ENCODE measurements at regions not wholly inside any gene's neighbourhood (a gene's known extent, or its start where the extent isn't known, plus 50 kb on each side); places are given as distances from the start of the nearest gene placed in this dataset.
A peak's percentile ranks its signal among the peaks of the same experiment; 100 is the strongest.

DNA sequence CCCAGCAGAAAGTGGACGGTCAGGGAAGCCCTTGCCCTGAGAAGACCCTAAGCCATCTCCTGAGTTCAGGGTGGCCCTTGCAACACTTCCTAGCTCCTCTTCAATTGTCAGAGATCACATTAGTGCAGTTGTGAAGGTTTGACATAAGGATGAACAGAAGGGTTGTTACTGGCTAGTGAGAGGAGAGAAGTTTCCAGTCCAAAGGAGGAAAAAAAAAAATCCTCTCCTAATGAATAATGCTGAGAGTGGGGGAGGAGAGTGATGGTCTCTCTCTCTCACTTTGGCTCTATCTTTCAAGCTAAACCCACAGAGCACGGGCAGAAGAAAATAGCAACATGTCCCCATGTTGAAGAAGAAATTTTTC, 819.9 kb downstream of the BCL11A start:
- H3K9me3 Mint-ChIP-seq: no peaks in the 10 kb centered on the region
- no peaks in the 10 kb centered on the region for H3K4me1 Mint-ChIP-seq
- H3K4me3 Mint-ChIP-seq: no peak overlapping the region

DNA sequence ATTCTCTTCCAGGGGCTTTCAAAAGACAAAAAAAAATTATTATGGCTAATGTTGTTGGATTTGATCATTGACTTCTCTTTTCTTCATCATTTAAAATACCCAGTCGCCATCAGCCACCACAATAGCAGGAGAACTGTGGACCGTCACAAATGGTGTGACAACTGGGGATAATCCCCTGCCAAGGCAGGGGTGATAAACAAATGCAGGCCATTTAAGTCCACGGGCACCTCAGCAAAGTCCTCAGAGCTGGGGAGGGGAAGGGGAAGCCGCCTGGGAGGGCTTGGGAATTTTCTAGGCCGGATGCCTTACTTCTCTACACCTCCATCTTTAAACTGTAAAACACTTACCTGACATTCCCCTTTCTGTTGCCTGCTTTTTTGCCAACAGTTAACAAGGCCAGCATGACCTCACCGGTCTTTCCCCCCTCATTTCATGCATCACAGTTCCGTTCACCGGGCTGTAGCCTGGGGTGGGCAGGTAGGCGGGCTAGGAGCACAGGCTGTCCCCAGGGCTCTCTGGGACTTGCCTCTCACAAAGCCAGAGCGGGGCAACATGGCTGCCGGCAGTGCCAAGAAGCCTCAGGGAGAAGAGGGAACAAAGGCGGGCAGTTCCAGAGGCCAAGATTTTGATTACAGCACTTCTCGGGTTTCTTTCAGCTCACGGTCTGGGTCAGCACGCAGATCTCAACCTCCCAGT, 820.4 kb downstream of the BCL11A start:
- no peaks in the 10 kb centered on the region for H3K27me3 Mint-ChIP-seq
- H3K27ac Mint-ChIP-seq: no peak overlapping the region
- H3K4me3 Mint-ChIP-seq: no peak overlapping the region
- DNase-seq (no peak), ATAC-seq (no peak)
- H3K9me3 Mint-ChIP-seq: no peaks in the 10 kb centered on the region
- no peaks in the 10 kb centered on the region for H3K36me3 Mint-ChIP-seq (ENCODE audit: low read depth)
- no peaks in the 10 kb centered on the region for H3K4me1 Mint-ChIP-seq

More for the DNA sequence above, 819.9 kb downstream of the BCL11A start:
- DNase-seq (no peak), ATAC-seq (no peak)
- no peak overlapping the region for H3K27ac Mint-ChIP-seq
- no peaks in the 10 kb centered on the region for H3K36me3 Mint-ChIP-seq (ENCODE audit: low read depth)
- H3K27me3 Mint-ChIP-seq: no peaks in the 10 kb centered on the region

DNA sequence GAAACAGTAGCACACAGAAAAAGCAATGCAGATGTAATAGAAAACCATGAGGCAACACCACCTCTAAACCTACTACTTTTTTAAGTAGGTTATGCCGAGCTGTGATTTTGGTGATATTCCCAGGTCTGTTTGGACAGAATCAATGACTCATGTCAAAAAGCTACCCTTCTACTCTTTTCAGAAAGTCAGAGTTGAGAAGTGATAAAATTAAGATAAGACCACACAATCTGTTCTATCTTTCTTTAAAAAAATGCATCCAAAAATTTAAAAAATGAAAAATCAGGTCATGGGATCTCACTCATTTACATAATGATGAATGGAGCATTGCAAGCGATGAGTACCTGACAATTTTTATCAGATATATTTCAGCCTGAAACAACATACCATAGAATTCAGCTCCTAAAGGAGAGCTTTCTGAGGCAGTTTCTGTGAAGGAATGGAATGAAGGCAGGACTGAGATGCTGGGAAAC, 826.3 kb downstream of the BCL11A start:
- no peaks in the 10 kb centered on the region for H3K9me3 Mint-ChIP-seq
- no peak overlapping the region for H3K27ac Mint-ChIP-seq
- H3K4me3 Mint-ChIP-seq: no peak overlapping the region
- ATAC-seq (no peak), DNase-seq (no peak)
- H3K4me1 Mint-ChIP-seq: no peaks in the 10 kb centered on the region
- H3K36me3 Mint-ChIP-seq (ENCODE audit: low read depth): no peaks in the 10 kb centered on the region
- no peaks in the 10 kb centered on the region for H3K27me3 Mint-ChIP-seq

DNA sequence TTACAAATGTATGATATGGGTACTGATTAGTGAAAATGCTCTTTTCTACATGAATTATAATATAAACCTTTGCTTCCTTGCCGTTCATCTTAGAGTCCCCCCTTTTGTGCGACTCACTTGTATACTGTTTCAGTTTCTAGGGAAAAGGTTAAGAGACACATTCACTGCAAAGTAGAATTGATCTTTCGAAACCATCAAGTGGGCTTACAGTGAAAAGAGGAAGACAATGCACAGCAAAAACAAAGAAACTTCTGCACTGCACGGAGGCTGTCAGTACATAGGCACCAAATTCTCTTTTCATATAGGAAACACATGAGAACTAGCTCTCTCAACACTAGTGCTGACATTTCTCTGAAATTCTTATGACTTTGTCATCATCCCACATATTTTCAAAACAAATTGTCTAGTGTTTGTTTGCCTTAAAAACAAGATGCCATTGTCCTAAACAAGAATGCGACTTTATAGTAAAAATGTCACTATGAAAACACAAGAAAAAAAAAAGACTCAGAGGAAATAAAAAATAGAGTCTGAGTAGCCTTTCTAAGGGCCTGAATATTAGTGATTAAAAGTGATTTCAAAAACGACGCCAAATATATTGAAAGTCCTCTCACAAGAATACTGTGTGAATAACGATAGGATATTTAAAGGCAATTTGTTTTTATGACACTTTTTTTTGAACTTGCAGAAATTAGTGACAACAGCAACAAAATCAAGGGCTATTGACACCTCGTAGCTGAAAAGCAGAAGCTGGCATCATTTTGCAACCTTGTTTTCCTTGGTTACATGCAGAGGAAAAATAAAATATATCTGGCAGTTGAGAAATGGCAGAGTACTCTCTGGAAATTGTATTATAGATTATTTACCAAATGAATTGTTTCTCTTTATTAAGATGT, 827.0 kb downstream of the BCL11A start:
- H3K4me3 Mint-ChIP-seq: peak overlapping the region; percentile 7

DNA sequence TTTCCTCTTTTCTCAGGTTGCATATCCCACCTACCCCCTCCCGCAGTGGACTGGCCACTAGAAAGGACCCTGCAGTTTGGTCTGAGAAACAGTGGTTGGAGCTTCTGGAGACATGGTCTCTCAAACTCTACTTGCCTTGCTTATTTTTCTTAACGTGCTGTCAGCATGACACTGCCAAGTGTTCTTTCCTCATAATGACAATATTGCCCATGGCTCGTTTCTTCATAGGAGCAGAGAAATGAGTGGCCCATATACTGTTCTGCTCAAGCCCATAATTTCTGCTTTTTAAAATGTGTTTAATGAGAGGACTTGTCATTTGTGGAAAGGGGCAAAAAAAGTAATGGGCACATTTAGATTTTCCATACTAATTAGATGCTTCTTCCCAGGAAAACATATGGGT, 828.7 kb downstream of the BCL11A start:
- no peaks in the 10 kb centered on the region for H3K27me3 Mint-ChIP-seq
- H3K4me1 Mint-ChIP-seq: no peaks in the 10 kb centered on the region
- no peak for ATAC-seq
- no peaks in the 10 kb centered on the region for H3K36me3 Mint-ChIP-seq (ENCODE audit: low read depth)
- no peak for DNase-seq
- H3K27ac Mint-ChIP-seq: no peak overlapping the region
- no peak overlapping the region for H3K4me3 Mint-ChIP-seq
- no peaks in the 10 kb centered on the region for H3K9me3 Mint-ChIP-seq

More for the DNA sequence above, 827.0 kb downstream of the BCL11A start:
- Mint-ChIP-seq H3K27me3 (no peaks in the 10 kb centered on the region), H3K36me3 (ENCODE audit: low read depth) (no peaks in the 10 kb centered on the region), H3K4me1 (no peaks in the 10 kb centered on the region), H3K27ac (no peak overlapping the region), H3K9me3 (no peaks in the 10 kb centered on the region)
- no peak for DNase-seq
- ATAC-seq: no peak

DNA sequence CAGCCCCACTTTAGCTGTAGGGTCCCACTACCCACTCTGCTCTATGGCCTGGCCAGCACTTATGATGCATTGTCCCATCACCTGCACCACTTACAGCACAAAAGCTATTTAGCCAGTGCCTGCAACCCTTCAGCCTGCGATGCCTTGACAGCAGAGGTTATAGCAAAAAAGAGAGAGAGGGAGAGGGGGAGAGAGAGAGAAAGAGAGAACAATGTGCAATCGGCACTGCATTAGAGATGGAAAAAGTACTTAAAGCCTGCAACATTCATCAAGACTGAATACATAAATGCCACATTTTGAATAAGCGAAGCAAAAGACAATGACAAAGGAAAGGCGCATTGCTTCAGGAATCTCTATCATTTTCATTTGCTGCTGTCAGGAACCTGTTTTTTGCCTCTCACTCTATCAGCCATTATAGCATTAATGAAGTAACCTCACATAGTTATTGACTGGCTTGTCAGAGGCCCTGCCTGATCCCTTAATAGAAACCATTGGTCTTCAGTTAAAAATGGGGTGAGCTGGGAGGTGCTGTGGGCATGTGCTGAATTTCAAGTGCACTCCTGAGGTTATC, 833.1 kb downstream of the BCL11A start:
- no peaks in the 10 kb centered on the region for H3K36me3 Mint-ChIP-seq (ENCODE audit: low read depth)
- ATAC-seq: no peak
- no peak overlapping the region for H3K27ac Mint-ChIP-seq
- H3K9me3 Mint-ChIP-seq: no peaks in the 10 kb centered on the region
- H3K4me3 Mint-ChIP-seq: no peak overlapping the region
- no peaks in the 10 kb centered on the region for H3K27me3 Mint-ChIP-seq
- no peaks in the 10 kb centered on the region for H3K4me1 Mint-ChIP-seq
- no peak for DNase-seq

DNA sequence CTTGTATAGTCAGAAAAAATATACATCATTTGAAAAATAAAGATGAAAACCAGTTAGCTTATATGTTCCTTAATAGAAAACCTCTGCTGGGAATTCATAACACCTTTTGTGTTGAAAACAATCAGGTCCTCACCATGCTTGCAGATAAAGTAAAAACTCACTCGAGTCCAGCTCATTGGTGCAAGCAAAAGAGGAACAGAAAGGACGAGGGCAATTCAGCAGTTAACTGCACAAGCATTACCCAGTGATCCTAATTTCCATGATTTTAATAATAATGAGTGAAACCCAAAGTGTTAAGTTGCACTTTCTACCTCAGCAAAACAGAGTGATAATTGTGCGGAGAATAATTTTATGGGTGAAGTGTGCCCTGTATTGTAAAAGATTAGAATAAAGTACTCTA, 839.9 kb downstream of the BCL11A start:
- ATAC-seq: no peak
- no peaks in the 10 kb centered on the region for H3K36me3 Mint-ChIP-seq (ENCODE audit: low read depth)
- DNase-seq: no peak
- H3K9me3 Mint-ChIP-seq: no peaks in the 10 kb centered on the region
- H3K27ac Mint-ChIP-seq: no peak overlapping the region
- H3K4me1 Mint-ChIP-seq: no peaks in the 10 kb centered on the region
- no peak overlapping the region for H3K4me3 Mint-ChIP-seq
- H3K27me3 Mint-ChIP-seq: no peaks in the 10 kb centered on the region

DNA sequence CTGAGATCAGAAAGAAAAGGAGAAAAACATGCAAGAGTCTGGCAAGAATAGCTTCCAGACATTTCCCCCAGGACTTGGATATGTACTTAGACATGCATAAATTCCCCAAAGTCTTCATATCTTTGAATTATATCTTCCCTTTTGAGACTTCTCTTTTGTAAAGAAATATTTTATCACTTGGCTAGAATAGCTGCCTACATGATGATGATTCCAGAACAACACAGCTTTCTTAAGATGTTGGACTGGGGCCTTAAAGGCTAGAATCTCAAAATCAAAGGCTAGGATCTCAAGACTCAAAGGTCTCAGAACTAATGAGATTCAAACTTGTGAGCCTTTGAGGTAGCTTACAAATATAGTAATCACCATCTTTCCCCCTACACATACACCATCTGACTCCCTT, 842.3 kb downstream of the BCL11A start:
- no peaks in the 10 kb centered on the region for H3K9me3 Mint-ChIP-seq
- DNase-seq (no peak), ATAC-seq (no peak)
- H3K36me3 Mint-ChIP-seq (ENCODE audit: low read depth): no peaks in the 10 kb centered on the region
- no peak overlapping the region for H3K4me3 Mint-ChIP-seq
- no peak overlapping the region for H3K27ac Mint-ChIP-seq
- no peaks in the 10 kb centered on the region for H3K27me3 Mint-ChIP-seq
- no peaks in the 10 kb centered on the region for H3K4me1 Mint-ChIP-seq

DNA sequence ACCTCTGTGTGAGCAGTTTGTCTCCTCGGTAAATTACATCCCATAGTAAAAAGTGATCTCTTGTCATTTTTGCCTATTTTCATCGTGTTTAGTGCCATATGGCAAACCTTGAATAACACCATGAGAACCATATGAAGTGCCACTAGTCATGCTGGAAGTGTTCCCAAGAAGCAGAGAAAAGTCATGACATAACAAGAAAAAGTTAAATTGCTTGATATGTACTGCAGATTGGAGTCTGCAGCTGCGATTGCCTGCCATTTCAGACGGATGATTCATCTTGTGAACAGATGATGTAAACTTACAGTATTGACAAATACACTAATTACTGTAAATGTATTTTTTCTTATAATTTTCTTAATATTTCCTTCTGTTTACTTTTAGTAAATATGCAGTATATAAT, 846.7 kb downstream of the BCL11A start:
- ATAC-seq: no peak
- Mint-ChIP-seq H3K4me3 (no peak overlapping the region), H3K27me3 (no peaks in the 10 kb centered on the region), H3K4me1 (no peaks in the 10 kb centered on the region), H3K27ac (no peak overlapping the region), H3K9me3 (peaks cover 9% of the 10 kb centered on the region), H3K36me3 (ENCODE audit: low read depth) (no peaks in the 10 kb centered on the region)
- no peak for DNase-seq

DNA sequence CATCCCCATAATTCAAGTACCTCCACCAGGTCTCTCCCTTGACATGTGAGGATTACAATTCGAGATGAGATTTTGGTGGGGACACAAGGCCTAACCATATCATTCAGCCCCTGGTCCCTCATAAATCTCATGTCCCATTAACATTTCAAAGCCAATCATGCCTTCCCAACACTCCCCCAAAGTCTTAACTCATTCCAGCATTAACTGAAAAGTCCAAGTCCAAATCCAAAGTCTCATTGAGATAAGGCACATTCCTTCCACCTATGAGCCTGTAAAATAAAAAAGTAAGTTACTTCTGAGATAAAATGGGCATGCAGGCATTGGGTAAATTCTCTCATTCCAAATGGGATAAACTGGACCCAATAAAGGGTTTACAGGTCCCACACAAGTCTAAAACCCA, 849.7 kb downstream of the BCL11A start:
- Mint-ChIP-seq H3K9me3 (peaks cover 9% of the 10 kb centered on the region), H3K36me3 (ENCODE audit: low read depth) (no peaks in the 10 kb centered on the region)

DNA sequence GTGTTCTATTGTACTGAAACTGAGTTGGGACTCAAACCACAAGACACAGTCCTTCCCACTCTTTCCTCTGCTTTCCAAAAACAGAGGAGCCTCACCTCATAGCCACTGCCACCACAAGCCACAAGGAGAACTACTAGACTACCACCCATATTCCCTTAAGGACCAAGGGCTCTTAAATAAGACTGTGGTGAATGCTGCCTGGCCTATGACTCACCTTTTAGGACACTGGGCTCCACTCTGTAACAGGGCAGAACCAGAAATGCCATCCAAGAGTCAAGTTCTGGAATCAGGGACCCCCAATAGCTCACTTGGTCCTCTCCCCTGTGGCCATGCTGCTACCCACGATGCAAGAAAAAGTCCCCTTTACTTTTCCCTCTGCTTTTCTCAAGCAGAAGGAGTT, 851.4 kb downstream of the BCL11A start:
- DNase-seq (no peak), ATAC-seq (no peak)
- Mint-ChIP-seq H3K36me3 (ENCODE audit: low read depth) (no peaks in the 10 kb centered on the region), H3K9me3 (peaks cover 9% of the 10 kb centered on the region), H3K4me1 (no peaks in the 10 kb centered on the region), H3K27me3 (no peaks in the 10 kb centered on the region), H3K4me3 (no peak overlapping the region), H3K27ac (no peak overlapping the region)

More for the DNA sequence above, 849.7 kb downstream of the BCL11A start:
- Mint-ChIP-seq H3K4me1 (no peaks in the 10 kb centered on the region), H3K27me3 (no peaks in the 10 kb centered on the region), H3K27ac (no peak overlapping the region), H3K4me3 (no peak overlapping the region)
- ATAC-seq: no peak
- no peak for DNase-seq

DNA sequence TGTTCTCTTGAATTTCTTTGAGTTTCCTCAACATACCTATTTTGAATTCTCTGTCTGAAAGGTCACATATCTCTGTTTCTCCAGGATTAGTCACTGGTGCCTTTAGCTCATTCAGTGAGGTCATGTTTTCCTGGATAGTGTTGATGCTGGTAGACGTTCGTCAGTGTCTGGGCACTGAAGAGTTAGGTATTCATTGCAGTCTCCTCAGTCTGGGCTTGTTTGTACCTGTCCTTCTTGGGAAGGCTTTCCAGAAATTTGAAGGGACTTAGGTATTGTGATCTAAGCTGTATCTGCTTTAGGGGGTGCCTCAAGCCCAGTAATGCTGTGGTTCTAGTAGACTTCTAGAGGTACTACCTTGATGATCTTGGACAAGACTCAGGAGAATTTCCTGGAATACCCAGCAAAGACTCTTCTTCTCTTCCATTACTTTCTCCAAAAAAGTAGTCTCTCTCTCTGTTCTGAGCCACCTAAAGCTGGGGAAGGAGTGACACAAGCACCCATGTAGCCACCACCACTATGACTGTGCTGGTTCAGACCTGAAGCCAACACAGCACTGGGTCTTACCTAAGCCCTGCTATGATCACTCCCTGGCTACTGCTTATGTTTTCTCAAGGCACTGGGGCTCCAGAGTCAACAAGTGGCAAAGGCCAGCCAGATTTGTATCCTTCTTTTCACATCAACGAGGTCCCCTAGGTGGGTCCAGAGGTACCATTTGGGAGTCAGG, 852.0 kb downstream of the BCL11A start:
- no peaks in the 10 kb centered on the region for H3K4me1 Mint-ChIP-seq
- no peak overlapping the region for H3K4me3 Mint-ChIP-seq
- no peak overlapping the region for H3K27ac Mint-ChIP-seq
- H3K27me3 Mint-ChIP-seq: no peaks in the 10 kb centered on the region
- DNase-seq (no peak), ATAC-seq (no peak)
- peaks cover 9% of the 10 kb centered on the region for H3K9me3 Mint-ChIP-seq
- H3K36me3 Mint-ChIP-seq (ENCODE audit: low read depth): no peaks in the 10 kb centered on the region

DNA sequence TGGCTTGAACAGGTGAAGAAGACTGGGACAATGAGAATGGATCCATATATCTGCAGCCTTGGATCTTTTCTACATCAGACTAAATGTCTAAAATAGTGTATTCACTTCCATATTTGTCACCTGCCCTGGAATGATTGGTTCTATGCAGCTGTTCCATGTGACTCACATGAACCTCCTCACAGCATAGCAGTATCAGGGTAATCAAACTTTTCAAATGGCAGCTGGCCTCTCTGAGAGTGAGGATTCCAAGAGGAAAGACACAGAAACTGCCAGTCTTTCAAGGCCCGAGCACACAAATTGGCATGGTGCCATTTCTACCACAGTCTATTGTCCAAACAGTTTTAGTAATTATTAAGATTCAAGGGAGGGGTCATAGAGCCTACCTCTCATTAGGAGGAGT, 859.3 kb downstream of the BCL11A start:
- no peak for DNase-seq
- peaks cover 6% of the 10 kb centered on the region for H3K9me3 Mint-ChIP-seq
- H3K27me3 Mint-ChIP-seq: no peaks in the 10 kb centered on the region
- no peak overlapping the region for H3K4me3 Mint-ChIP-seq
- H3K4me1 Mint-ChIP-seq: no peaks in the 10 kb centered on the region
- H3K27ac Mint-ChIP-seq: no peak overlapping the region
- ATAC-seq: no peak
- H3K36me3 Mint-ChIP-seq (ENCODE audit: low read depth): no peaks in the 10 kb centered on the region

DNA sequence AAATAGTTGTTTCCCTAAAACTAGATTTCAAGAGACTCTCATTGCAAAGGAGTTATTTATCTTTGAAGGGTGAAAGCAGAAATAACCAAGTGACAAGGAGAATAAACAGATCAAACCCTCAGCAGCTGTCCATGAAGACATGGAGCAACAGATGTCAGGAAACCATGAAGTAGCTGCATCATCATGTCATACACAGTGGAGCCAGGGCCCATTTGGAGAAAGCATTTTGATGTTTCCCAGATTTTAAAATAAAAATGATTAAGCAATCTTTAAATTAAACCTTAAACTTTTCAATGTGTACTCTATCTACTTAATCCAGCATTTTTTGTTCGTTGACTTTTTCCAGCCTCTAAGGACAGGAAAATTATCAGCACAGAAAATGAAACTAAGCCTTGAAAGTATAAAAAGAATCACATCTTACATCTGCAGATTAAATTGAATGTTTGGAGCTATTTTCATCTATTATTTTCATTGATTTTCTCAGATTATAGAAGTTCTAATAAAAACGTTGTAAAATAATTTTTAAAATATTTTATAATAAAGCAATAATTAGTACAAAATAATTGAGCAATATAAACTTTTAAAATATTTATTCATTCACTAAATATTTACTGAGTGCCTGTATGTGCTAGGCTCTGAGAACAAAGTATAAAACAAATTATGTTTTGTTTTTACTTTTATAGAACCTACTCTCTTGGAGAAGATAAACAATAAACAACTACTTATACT, 860.1 kb downstream of the BCL11A start:
- H3K27ac Mint-ChIP-seq: no peak overlapping the region
- ATAC-seq: no peak

More for the DNA sequence above, 860.1 kb downstream of the BCL11A start:
- H3K4me3 Mint-ChIP-seq: no peak overlapping the region
- peaks cover 6% of the 10 kb centered on the region for H3K9me3 Mint-ChIP-seq
- no peaks in the 10 kb centered on the region for H3K27me3 Mint-ChIP-seq
- no peaks in the 10 kb centered on the region for H3K4me1 Mint-ChIP-seq
- H3K36me3 Mint-ChIP-seq (ENCODE audit: low read depth): no peaks in the 10 kb centered on the region
- DNase-seq: no peak

Data from activated naive CD8-positive, alpha-beta T cell treated with anti-CD3 and anti-CD28 coated beads, Interleukin-2, amount 50 U/mL, for 24 hours (primary cell).